ENCODE measurements at regions not wholly inside any gene's neighbourhood (a gene's known extent, or its start where the extent isn't known, plus 50 kb on each side); places are given as distances from the start of the nearest gene placed in this dataset.
A peak's percentile ranks its signal among the peaks of the same experiment; 100 is the strongest.

DNA sequence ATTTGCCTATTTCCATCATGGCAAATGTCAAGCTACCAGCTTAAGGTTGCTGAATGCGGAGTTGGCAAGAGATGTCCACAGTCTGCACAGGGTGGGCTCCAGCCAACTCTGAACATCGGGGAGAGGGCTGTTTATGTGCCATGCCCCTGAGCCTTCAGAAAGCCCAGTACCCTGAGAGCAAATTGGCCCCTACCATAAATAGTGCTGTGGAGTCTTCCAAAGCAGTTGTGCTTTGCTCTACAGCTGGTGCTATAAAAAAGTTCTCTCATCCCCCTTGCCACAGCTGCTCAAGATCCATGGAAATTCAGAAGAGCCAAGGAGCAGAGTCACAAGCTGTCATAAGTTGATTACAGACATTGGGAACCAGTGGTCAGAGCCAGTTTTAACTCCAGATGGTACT is 85.6 kb upstream of the CLDN14 start:
- peak overlapping the region in 1 of 3 experiments; percentile 17 for H3K4me3 Mint-ChIP-seq
- peak overlapping the region; percentile 72 to 93 (median 75) for H3K27ac Mint-ChIP-seq
- peaks cover 35% of the 10 kb centered on the region for H3K27me3 Mint-ChIP-seq (ENCODE audit: low read depth)
- H3K4me1 Mint-ChIP-seq = peaks cover 40% of the 10 kb centered on the region
- H3K36me3 Mint-ChIP-seq (ENCODE audit: low read depth) = no peaks in the 10 kb centered on the region
- peaks cover 3% of the 10 kb centered on the region for H3K9me3 Mint-ChIP-seq
- TF ChIP-seq CTCF (IDR thresholded peaks at IDR 0.05; ENCODE audit: unreplicated experiment in 3 of 3) = no peak

GRCh38 chr21:36566644-36567043 is 86.7 kb upstream of the CLDN14 start:
- Mint-ChIP-seq H3K36me3 (ENCODE audit: low read depth) (no peaks in the 10 kb centered on the region), H3K27me3 (ENCODE audit: low read depth) (peaks cover 36% of the 10 kb centered on the region), H3K27ac (peak overlapping the region; percentile 72 to 93 (median 75)), H3K9me3 (peaks cover 3% of the 10 kb centered on the region), H3K4me1 (peaks cover 47% of the 10 kb centered on the region), H3K4me3 (peak overlapping the region in 1 of 3 experiments; percentile 40)
- TF ChIP-seq CTCF (IDR thresholded peaks at IDR 0.05; ENCODE audit: unreplicated experiment in 3 of 3) = no peak

- peaks cover 54% of the 10 kb centered on the region for H3K4me1 Mint-ChIP-seq
- no peaks in the 10 kb centered on the region for H3K36me3 Mint-ChIP-seq (ENCODE audit: low read depth)
- TF ChIP-seq CTCF (IDR thresholded peaks at IDR 0.05; ENCODE audit: unreplicated experiment in 3 of 3) = no peak
- peak overlapping the region; percentile 59 to 93 (median 72) for H3K27ac Mint-ChIP-seq
- peaks cover 3% of the 10 kb centered on the region for H3K9me3 Mint-ChIP-seq
- peaks cover 40% of the 10 kb centered on the region for H3K27me3 Mint-ChIP-seq (ENCODE audit: low read depth)
- H3K4me3 Mint-ChIP-seq = peak overlapping the region in 1 of 3 experiments; percentile 16
Observed at GRCh38 chr21:36567216-36567885, 87.4 kb upstream of the CLDN14 start.

DNA sequence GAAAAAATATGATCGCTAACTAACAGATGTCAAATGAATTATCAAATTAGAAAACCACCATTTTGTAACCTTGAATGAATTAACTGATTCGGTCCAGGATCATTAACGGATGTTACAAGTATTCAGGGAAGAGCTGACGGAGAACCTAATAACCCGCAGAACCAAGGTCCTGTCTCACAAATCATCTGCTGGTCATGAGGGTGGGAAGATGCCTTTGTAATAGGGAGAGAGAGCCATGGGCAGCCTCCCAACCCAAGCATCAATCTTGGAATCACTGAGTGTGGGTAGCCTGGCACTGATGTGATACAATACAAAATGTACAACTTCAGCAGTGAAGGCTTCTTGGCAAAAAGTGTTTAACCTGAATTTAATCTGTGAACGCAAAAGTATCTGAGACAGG is 89.6 kb upstream of the CLDN14 start:
- Mint-ChIP-seq H3K36me3 (ENCODE audit: low read depth) (no peaks in the 10 kb centered on the region), H3K27me3 (ENCODE audit: low read depth) (peaks cover 37% of the 10 kb centered on the region), H3K27ac (no peak overlapping the region), H3K9me3 (no peaks in the 10 kb centered on the region), H3K4me3 (no peak overlapping the region), H3K4me1 (peaks cover 42% of the 10 kb centered on the region)
- TF ChIP-seq CTCF (IDR thresholded peaks at IDR 0.05; ENCODE audit: unreplicated experiment in 3 of 3) = no peak

DNA sequence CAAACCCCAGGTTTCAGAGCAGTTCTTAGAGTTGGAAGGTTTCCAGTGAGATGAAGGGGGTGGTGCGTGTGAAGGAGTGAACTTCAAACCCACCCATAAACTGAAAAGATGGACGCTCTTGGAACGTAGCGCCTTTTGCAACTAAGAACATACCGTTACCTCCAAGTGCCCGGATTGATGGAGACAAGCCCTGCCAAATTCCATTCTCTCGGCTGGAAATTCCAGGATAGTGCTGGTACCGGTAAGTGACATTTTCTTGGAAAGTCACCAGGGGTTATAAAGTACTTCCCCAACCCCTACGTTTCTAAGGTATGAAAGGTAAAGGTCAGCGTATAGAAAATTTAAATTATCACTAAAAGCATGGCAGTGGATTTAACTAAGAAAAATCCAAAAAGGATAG is 91.6 kb upstream of the CLDN14 start:
- no peak overlapping the region for H3K4me3 Mint-ChIP-seq
- peaks cover 4% of the 10 kb centered on the region for H3K9me3 Mint-ChIP-seq
- H3K4me1 Mint-ChIP-seq = peaks cover 37% of the 10 kb centered on the region
- H3K27ac Mint-ChIP-seq = peak overlapping the region in 2 of 3 experiments; percentile 16 to 94
- peaks cover 29% of the 10 kb centered on the region for H3K27me3 Mint-ChIP-seq (ENCODE audit: low read depth)
- no peak for TF ChIP-seq CTCF (IDR thresholded peaks at IDR 0.05; ENCODE audit: unreplicated experiment in 3 of 3)
- no peaks in the 10 kb centered on the region for H3K36me3 Mint-ChIP-seq (ENCODE audit: low read depth)

DNA sequence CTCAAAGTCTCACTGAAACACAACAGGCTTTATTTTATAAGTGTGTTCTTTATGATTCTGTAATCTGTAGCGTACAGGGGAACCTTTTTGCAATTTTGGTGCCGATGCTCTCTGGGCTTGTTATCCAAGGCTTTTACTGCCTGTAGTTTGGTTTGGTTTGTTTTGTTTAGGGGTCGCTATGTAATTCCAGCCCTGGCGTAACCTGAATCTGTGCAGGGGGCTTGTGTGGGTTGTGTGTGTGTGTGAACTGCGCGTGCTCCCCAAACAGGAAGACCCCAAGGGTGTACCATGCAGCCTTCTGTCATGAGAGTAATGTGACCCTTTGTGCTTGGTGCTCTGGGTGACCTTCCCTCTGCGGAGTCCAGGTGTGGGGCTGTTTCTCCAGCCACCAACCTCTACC is 92.1 kb upstream of the CLDN14 start:
- Mint-ChIP-seq H3K9me3 (peaks cover 6% of the 10 kb centered on the region), H3K4me3 (peak overlapping the region in 1 of 3 experiments; percentile 16), H3K4me1 (peaks cover 32% of the 10 kb centered on the region), H3K36me3 (ENCODE audit: low read depth) (no peaks in the 10 kb centered on the region), H3K27me3 (ENCODE audit: low read depth) (peaks cover 25% of the 10 kb centered on the region), H3K27ac (peak overlapping the region in 2 of 3 experiments; percentile 16 to 94)
- TF ChIP-seq CTCF (IDR thresholded peaks at IDR 0.05; ENCODE audit: unreplicated experiment in 3 of 3) = no peak

All from nephron (organoid).